LHCN-M2 (cell line): ENCODE measurements at regions not wholly inside any gene's neighbourhood (a gene's known extent, or its start where the extent isn't known, plus 50 kb on each side); places are given as distances from the start of the nearest gene placed in this dataset.

Experiments used
- DNase-seq: peaks from one replicate; pipeline ENCODE4 v3.0.0-alpha.2; 2012; ENCODE audit warnings: low read depth

- no peak for DNase-seq
Measured at GRCh38 chr9:94159069-94159939, 75.0 kb downstream of the PTPDC1 start.

- no peak for DNase-seq
Measured at GRCh38 chr9:94160594-94161501, 76.6 kb downstream of the PTPDC1 start.

DNA sequence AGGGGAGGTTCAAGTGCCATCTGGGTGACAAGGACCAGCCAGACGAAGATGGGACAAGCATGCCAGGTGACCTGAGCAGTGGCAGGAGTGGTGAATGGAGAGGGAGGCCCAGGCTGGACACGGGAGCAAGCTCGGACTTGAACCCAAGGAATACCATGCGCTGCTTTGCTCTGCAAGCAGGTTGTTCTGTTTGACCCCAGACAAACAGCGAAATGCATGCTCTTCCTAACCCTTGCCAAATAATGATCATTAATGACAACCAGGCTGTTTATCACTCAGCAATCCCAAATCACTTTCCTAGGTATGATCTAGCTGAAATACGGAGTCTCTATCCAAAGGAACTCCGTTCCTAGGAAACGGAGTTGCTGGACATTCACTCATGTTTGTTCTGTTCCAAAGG is 77.4 kb downstream of the PTPDC1 start:
- DNase-seq: no peak

DNA sequence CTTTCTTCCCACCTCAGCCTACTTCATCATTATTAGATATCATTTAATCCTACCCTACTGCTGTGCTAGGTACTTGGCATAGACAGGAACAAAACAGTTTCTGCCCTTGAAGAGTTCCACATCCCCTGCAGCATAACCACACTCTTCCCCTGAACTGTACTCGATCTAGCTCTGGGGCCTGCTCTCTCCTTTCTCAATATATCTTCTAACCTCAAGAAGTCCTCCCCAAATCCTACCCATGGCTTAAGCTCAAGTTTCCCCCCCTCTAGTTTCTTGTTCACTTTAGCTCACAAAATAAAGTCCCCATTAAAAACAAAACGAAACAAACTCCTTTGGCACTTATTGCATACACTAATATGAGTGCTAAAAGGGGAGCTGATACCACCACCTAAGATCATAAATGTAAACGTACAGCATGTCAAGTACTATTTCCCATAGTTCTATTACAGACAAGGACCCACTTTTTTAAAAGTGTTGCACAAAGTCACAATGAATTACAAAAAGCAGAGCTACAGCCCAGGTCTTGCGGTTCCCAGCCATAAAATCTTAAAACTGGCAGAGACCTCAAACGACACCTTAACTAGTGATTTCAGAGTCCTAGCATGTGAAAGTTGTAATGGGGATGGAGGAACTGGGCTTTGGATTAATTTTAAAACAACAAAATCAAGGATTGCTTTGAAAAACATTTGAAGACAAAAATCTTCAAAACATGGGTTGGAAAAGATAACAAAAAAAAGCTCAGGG is 80.7 kb downstream of the PTPDC1 start:
- DNase-seq: no peak

- DNase-seq: peak; percentile 99
Measured at GRCh38 chr9:94165592-94166235, 81.5 kb downstream of the PTPDC1 start.

- peak; percentile 98 for DNase-seq
Measured at GRCh38 chr9:94166236-94166975, 82.1 kb downstream of the PTPDC1 start.

DNA sequence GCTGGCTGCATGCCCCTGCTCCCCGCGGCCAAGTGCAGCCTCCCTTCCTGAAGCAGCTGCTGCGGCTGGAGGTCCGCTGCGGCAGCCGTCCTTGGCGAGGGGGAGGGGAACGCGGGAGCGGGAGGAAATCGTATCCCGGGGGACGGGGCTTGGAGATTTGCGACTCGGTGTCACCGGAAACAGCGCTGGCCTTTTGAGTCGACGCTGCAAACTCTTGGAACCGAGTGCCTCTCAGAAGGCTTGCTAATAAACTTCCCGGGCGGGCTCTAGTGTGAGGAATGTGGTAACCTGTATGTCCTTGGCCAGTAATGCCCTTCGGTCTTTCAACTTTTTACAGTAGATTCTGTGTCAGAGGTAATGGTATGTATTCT is 82.7 kb downstream of the PTPDC1 start:
- no peak for DNase-seq

- no peak for DNase-seq
Measured at GRCh38 chr9:94167376-94167890, 83.2 kb downstream of the PTPDC1 start.

DNA sequence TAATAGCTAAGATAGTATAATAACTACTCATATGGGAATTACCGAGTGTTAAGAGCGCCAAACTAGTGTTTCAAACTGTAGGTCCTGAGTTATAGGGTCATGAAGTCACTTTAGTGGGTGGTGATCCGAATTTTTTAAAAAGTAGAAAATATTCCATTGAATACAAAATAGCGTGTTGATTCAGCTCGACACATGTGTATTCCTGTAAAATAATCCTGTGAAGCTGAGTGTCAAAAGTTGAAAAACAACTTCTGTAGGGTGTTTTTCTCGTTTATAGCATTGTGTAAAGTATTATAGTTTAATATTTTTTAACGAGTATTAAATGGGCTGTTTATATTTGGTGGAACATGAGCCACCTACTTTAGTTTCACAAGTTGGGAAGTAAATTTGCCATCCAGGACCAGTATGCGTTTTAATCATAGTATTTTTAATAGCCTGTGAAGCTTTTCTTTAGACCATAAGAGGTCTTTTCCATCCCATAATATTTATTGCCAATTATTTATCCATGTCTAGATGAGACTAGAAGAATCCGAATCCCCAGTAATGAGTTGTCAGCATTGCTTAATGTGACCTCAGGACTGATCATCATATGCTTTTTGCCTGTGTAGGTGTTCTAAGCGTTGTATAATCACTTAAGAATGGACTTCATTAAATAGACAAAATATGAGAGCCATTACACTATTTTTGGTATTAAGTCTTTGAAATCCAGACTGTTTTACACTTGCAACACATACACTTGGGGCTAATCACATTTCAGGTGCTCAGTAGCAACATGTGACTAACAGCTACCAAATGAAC is 84.1 kb downstream of the PTPDC1 start:
- DNase-seq: no peak

DNA sequence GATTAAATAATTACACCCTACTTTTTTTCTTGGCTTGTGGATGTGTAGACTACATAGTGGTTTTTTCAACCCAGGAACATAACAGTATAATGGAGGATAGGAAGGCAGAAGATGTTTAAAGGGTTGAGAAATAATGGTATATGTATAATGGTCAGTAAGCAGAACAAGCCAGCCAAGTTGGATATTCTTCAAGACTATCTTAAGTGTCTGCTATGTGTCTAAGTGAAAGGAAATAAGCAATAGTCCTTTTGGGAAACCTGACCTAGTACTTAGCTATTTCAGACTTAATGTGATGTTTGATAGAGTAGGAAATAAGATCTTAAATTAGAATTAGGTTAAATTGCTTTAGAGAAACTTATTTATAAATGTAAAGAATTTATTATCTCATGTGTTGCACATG is 85.7 kb downstream of the PTPDC1 start:
- no peak for DNase-seq

DNA sequence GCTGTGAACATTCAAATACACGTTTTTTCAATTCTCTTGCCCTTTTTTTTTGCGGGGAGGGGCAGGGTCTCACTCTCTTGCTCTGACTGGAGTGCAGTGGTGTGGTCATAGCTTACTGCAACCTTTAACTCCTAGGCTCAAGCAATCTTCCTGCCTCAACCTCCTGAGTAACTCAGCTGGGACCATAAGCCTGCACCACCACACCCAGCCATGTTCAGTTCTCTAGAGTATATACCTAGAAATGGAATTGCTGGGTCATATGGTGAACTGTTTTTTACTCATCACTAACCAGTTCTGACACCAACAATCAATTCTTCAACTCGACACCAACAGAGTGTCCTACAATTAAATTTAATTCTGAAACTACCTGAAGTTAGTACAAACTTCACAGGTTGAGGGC is 85.5 kb upstream of the ZNF169 start:
- no peak for DNase-seq

DNA sequence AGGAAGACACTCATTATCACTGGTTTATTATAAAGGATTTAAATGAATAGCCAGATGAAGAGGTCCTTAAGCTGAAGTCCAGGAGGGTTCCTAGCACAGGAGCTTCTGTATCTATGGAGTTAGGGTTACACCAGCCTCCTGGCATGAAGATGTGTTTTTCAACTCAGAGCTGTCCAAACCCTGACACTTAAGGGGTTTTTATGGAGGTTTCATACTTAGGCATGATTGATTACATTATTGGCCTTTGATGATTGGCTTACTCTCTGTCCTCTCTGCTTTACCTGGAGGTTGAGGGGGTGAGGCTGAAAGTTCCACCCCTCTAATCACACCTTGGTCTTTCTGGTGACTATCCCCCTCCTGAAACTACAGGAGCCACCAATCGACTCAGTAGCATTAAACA is 84.9 kb upstream of the ZNF169 start:
- DNase-seq: no peak

DNA sequence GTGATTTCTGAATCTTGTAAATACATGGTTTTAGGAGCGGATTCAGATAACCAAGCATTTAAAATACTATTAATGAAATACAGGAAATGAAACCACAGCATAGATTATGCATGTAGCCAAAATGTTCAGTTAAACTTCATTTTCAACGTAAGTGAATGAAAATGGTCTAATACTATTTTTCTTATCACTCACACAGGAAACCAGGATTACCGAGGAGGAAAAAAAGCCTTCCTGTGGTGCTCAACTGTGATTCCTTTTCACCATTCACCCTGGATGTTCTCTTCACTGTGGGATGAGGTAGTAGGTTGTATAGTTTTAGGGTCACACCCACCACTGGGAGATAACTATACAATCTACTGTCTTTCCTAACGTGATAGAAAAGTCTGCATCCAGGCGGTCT is 83.4 kb upstream of the ZNF169 start:
- DNase-seq: no peak

GRCh38 chr9:94176608-94177007 is 82.5 kb upstream of the ZNF169 start:
- DNase-seq: no peak

DNA sequence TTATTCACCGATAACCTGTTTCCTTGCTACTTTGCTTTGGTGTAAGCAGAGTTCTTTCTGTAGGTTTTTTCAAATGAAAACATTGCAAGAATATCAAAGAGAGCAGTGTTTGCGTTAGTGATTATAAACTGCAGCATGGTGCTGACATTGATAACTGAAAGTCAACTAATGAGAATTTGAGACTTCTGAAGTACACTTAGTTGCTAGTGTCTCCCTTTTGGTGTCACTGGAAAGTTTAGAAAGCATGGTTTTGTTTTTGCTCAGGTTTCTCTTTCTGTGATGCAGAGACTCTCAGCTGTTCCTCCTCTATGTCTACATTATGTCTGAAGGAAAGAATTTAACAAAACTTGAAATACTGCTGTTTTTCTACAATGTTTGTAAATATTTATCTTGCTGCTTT is 80.2 kb upstream of the ZNF169 start:
- DNase-seq: no peak

GRCh38 chr9:94181408-94182181 is 77.5 kb upstream of the ZNF169 start:
- no peak for DNase-seq

DNA sequence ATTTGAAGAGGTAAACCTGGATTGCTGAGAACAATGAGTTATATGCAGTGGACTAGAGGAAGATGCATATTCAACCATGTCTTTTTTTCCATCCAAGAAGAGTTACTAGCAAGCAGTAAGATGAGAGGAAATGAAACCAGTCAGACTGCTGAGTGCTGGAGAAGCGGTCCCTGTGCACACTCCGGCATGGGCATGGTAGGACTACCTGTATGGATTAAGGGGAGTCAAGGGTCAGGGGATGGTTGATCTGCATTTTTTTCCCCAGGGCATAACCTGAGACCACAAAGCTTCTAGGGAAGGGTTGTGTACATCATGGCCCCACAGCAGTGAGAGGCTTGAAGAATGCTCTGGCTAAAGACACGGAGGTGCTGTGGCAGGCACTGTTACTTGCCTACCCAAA is 76.6 kb upstream of the ZNF169 start:
- no peak for DNase-seq

DNA sequence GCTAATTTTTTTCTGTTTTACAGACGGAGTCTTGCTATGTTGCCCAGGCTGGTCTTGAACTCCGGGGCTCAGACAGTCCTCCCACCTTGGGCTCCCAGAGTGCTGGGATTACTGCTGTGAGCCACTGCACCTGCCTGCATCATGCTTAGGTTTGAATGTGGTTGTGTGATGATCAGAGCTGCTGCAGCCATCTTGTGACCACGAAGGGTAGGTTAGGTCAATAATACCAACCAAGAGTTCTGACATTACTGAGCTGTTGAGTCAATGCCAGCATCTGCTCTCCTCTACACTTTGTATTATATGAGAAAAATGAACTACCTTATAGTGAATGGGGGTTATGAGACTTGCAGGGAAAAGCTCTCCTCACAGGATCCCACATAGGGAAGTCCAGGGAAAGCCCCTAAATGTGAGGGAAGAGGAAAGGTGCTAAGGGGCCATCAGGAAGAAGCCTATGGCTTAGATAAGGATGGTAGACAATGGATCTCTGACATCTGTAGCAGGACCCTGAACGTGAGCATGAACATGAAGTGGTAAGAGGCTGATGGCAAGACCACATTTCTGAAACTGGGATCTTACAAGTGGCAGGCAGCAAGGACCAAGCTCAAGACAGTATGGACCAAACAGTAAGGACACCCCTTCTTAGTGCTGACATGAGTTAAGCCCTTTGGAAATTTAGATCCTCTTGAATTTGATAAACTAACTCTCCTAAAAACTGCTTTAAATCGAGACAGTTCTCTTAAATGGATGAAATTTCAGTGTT is 75.7 kb upstream of the ZNF169 start:
- DNase-seq: peak; percentile 19
